Ascending aorta (tissue), 2 donors: ENCODE measurements at regions not wholly inside any gene's neighbourhood (a gene's known extent, or its start where the extent isn't known, plus 50 kb on each side); places are given as distances from the start of the nearest gene placed in this dataset.

Source experiments
- DNase-seq, 2 donors: peaks; one replicate each; pipeline ENCODE4 v3.0.0-alpha.2; 2019; ENCODE audit warnings: low spot score in 2 of 2
- H3K27ac ChIP-seq, 2 donors: fragments of 200-600 bp; sonication (generic); one replicate each; pipeline ENCODE4 v1.5.1; 2016 to 2017; ENCODE audit warnings: mild to moderate bottlenecking in 1 of 2
- H3K27me3 ChIP-seq: fragments of 200-600 bp; sonication (generic); one replicate; pipeline ENCODE4 v1.5.1; 2017
- H3K36me3 ChIP-seq, 2 donors: fragments of 200-600 bp; sonication (generic); one replicate each; pipeline ENCODE4 v1.5.1; 2016
- H3K4me1 ChIP-seq, 2 donors: fragments of 200-600 bp; sonication (generic); one replicate each; pipeline ENCODE4 v1.5.1; 2016 to 2017; ENCODE audit warnings: mild to moderate bottlenecking in 1 of 2
- H3K4me3 ChIP-seq, 2 donors: fragments of 200-600 bp; sonication (generic); one replicate each; pipeline ENCODE4 v1.5.1; 2016 to 2017; ENCODE audit warnings: mild to moderate bottlenecking in 1 of 2
- H3K9me3 ChIP-seq, 2 donors: fragments of 200-600 bp; sonication (generic); one replicate each; pipeline ENCODE4 v1.5.1; 2016
- CTCF ChIP-seq, 3 experiments: fragments of 200-600 bp in 2 of 3; fragments of 450-650 bp in 1 of 3; sonication (generic) in 2 of 3; IDR thresholded peaks; one replicate each; pipeline ENCODE4 v1.5.1; 2016 to 2019; ENCODE audit warnings: antibody characterized with exemption in 3 of 3, mild to moderate bottlenecking in 1 of 3, moderate library complexity in 1 of 3
- intact Hi-C: fragments of 100-400 bp; cut with DNase I; formaldehyde crosslinking; loops from one replicate; pipeline ENCODE4 v1.15.1; 2023

- Histone ChIP-seq H3K4me3 (no peak overlapping the region), H3K27me3 (no peaks in the 10 kb centered on the region), H3K27ac (no peak overlapping the region), H3K4me1 (no peaks in the 10 kb centered on the region), H3K9me3 (no peaks in the 10 kb centered on the region), H3K36me3 (no peaks in the 10 kb centered on the region)
- no peak for DNase-seq
- intact Hi-C loops = no loop called here
- no peak for TF ChIP-seq CTCF (IDR thresholded peaks at IDR 0.05)
Observed at GRCh38 chr5:180437336-180437735, 56.8 kb upstream of the CNOT6 start.

- TF ChIP-seq CTCF (IDR thresholded peaks at IDR 0.05) = no peak
- Histone ChIP-seq H3K27ac (no peak overlapping the region), H3K27me3 (no peaks in the 10 kb centered on the region), H3K9me3 (peaks cover 0 to 5% of the 10 kb centered on the region in 2 donors), H3K4me1 (no peaks in the 10 kb centered on the region), H3K36me3 (no peaks in the 10 kb centered on the region), H3K4me3 (no peak overlapping the region)
- no peak for DNase-seq
- intact Hi-C loops = no loop called here
Observed at GRCh38 chr5:180438785-180439780, 55.1 kb upstream of the CNOT6 start.

- DNase-seq = no peak
Observed at GRCh38 chr5:180439911-180440769, 54.0 kb upstream of the CNOT6 start.

GRCh38 chr5:180441564-180442051 lies 52.6 kb upstream of the CNOT6 start:
- no peak overlapping the region for H3K27ac ChIP-seq
- intact Hi-C loops = no loop called here
- no peaks in the 10 kb centered on the region for H3K36me3 ChIP-seq
- peaks cover 0 to 13% of the 10 kb centered on the region in 2 donors for H3K9me3 ChIP-seq
- DNase-seq = no peak
- TF ChIP-seq CTCF (IDR thresholded peaks at IDR 0.05) = no peak
- H3K27me3 ChIP-seq = no peaks in the 10 kb centered on the region
- H3K4me3 ChIP-seq = no peak overlapping the region
- H3K4me1 ChIP-seq = no peaks in the 10 kb centered on the region

More at GRCh38 chr5:180439911-180440769, 54.0 kb upstream of the CNOT6 start:
- Histone ChIP-seq H3K36me3 (no peaks in the 10 kb centered on the region), H3K9me3 (peaks cover 0 to 13% of the 10 kb centered on the region in 2 donors), H3K4me1 (no peaks in the 10 kb centered on the region), H3K27me3 (no peaks in the 10 kb centered on the region), H3K4me3 (no peak overlapping the region), H3K27ac (no peak overlapping the region)
- TF ChIP-seq CTCF (IDR thresholded peaks at IDR 0.05) = no peak
- intact Hi-C loops = no loop called here
